GM23248 (cell line): ENCODE measurements at regions not wholly inside any gene's neighbourhood (a gene's known extent, or its start where the extent isn't known, plus 50 kb on each side); places are given as distances from the start of the nearest gene placed in this dataset.

Experiments used
- EZH2 ChIP-seq: fragments of 200-600 bp; sonication (generic); IDR thresholded peaks from 2 replicates; pipeline ENCODE4 v1.6.1; 2018; ENCODE audit warnings: antibody characterized with exemption, mild to moderate bottlenecking; ENCODE audit not compliant: insufficient read depth, poor library complexity, severe bottlenecking
- EZH2phosphoT487 ChIP-seq: fragments of 200-600 bp; sonication (generic); IDR thresholded peaks from 2 replicates; pipeline ENCODE4 v1.6.1; 2018; ENCODE audit warnings: antibody characterized with exemption, moderate library complexity, mild to moderate bottlenecking, low read depth; ENCODE audit not compliant: insufficient read depth

DNA sequence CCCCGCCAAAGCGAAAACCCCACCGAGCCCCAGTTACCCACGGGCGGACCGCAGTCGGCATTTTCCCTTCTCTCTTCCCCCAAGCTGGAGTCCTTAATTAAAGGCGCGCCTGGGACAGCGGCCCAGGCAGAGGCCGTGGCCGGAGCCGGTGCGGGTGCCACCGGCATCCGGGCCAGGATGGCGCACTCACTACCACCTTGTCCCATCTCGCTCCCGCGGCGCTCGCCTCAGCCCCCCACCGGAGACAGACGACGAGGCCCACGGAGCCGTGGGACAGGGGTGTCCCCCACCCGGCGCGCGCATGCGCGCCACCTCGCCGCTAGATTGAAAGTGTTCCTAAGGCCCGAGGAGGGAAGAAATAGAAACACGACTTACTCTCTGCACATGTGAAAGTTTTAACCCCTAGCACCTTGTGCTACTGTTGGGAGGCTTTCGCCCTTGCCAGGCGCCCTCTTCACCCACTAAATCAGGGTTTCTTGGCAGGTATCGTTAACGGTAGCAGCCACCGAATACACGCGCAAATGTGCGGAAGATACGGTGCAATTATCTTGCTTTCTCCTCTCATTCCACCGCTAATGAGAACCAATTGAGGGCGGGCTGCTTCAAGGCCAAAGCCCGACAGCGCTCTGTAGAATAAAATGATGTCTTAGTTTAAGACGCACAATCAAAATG lies 64.3 kb upstream of the CCDC160 start:
- TF ChIP-seq EZH2: no peak
- no peak for TF ChIP-seq EZH2phosphoT487
